Choroid plexus epithelial cell (primary cell): ENCODE measurements at regions not wholly inside any gene's neighbourhood (a gene's known extent, or its start where the extent isn't known, plus 50 kb on each side); places are given as distances from the start of the nearest gene placed in this dataset.
A peak's percentile ranks its signal among the peaks of the same experiment; 100 is the strongest.

Source experiments
- DNase-seq: peaks from one replicate; pipeline ENCODE4 v3.0.0-alpha.2; 2010; ENCODE audit warnings: low read depth
- H3K4me3 ChIP-seq: 2 replicates; pipeline ENCODE4 v1.5.1; 2011; ENCODE audit warnings: low read depth, mild to moderate bottlenecking, control low read depth, low read length, moderate library complexity
- TF ChIP-seq, protein P1 (sequence below): conservative IDR thresholded peaks from 2 replicates; pipeline ENCODE4 v1.5.1; 2011; ENCODE audit warnings: low read depth, mild to moderate bottlenecking, control low read depth, inconsistent platforms, low read length, moderate library complexity

DNA sequence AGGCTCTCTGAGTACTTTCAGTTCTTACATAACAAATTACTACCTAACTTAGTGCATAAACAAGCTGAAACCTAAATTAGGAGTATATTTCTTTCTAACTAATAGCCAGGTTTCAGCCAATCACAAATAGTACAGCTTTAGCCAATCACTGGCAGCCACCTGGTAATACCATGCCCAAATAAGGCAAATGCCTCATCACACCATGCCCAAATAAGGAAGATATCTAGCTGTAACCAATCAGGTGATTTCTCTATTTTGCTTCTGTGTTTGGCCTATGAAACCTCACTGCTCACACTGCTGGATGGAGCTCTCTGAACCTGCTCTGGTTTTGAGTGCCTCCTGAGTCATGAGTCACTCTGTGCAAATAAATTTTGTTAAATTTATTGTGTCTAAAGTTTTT lies 113.5 kb downstream of the DDIT4L start:
- TF ChIP-seq, protein P1, sequence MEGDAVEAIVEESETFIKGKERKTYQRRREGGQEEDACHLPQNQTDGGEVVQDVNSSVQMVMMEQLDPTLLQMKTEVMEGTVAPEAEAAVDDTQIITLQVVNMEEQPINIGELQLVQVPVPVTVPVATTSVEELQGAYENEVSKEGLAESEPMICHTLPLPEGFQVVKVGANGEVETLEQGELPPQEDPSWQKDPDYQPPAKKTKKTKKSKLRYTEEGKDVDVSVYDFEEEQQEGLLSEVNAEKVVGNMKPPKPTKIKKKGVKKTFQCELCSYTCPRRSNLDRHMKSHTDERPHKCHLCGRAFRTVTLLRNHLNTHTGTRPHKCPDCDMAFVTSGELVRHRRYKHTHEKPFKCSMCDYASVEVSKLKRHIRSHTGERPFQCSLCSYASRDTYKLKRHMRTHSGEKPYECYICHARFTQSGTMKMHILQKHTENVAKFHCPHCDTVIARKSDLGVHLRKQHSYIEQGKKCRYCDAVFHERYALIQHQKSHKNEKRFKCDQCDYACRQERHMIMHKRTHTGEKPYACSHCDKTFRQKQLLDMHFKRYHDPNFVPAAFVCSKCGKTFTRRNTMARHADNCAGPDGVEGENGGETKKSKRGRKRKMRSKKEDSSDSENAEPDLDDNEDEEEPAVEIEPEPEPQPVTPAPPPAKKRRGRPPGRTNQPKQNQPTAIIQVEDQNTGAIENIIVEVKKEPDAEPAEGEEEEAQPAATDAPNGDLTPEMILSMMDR, result no peak
- DNase-seq, result no peak
- H3K4me3 ChIP-seq, result no peak overlapping the region

- TF ChIP-seq, protein P1, result no peak
- DNase-seq, result no peak
- no peak overlapping the region for H3K4me3 ChIP-seq
Observed at GRCh38 chr4:100075486-100076270, 114.6 kb downstream of the DDIT4L start.

- TF ChIP-seq, protein P1, result no peak
- no peak overlapping the region for H3K4me3 ChIP-seq
- DNase-seq, result peak; percentile 42
Observed at GRCh38 chr4:100075056-100075455, 115.2 kb downstream of the DDIT4L start.

DNA sequence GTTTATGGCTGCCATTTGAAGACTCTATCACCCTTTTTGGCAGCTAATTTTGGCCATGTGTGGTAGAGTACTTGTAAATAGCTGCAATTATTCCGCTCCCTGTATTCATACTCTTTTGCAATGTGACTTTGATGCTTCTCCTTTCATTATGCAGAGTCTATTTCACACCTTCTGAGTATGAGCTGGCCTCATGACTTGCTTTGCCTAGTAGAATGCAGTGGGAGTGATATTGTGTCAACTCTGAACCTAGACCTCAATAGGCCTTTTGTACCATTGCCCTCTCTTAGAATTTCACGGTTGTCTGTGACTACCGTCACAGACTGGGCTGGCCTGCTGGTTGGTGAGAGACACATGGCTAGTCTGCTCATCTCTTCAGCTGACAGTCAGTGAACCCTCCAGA lies 118.8 kb downstream of the DDIT4L start:
- no peak overlapping the region for H3K4me3 ChIP-seq
- no peak for DNase-seq
- TF ChIP-seq, protein P1, result no peak

DNA sequence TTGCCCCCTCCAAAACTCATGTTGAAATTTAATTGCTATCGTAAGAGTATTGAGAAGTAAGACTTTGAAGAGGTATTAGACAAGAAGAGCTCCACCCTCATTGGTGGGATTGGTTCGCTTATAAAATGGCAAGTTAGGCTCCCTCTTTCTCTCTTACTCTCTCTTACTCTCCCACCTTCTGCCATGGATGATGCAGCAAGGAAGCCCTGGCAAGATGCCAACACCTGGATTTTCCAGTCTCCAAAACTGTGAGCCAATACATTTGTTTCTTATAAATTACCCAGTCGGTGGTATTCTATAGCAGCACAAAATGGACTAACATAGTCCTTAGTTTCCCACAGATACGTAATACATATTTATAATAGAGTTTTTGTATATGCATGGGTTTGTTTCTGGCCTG lies 119.4 kb downstream of the DDIT4L start:
- DNase-seq, result no peak
- TF ChIP-seq, protein P1, result no peak
- no peak overlapping the region for H3K4me3 ChIP-seq

DNA sequence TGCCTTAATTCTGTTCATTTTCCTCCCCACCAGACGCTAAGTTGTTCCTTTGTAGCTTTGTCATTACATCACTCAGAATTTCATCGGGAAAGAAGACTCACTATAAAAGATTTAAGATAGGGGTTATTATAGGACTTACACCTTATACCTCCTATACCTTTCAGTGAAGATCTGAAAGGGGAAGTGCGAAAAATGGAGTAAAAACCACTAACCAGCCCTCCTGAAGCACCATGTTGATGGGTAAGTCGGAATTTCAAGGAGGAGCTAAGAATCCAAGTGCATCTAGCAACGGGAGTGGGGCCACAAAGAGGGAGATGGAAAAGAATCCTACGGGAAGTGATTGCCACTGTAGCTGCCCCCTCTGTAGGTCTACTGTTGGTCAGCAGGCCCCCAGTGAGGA lies 119.1 kb upstream of the H2AZ1 start:
- DNase-seq, result no peak
- H3K4me3 ChIP-seq, result no peak overlapping the region
- TF ChIP-seq, protein P1, result no peak

DNA sequence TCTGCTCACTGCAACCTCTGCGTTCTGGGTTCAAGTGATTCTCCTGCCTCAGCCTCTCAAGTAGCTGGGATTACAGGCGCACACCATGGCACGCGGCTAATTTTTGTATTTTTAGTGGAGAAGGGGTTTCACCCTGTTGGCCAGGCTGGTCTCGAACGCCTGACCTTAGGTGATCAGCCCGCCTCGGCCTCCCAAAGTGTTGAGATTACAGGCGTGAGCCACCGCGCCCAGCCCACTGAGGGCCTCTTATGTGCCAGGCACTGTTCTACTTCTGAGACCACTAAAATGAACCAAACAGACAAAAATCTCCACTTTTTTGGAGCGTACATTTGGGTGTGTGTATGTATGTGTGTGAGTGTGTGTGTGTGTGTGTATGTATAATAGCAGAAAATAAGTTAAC lies 117.2 kb upstream of the H2AZ1 start:
- TF ChIP-seq, protein P1, result no peak
- DNase-seq, result no peak
- H3K4me3 ChIP-seq, result no peak overlapping the region
